NCI-H526 treated with DMSO at 0.1 percent for 48 hours (cell line): ENCODE measurements at regions not wholly inside any gene's neighbourhood (a gene's known extent, or its start where the extent isn't known, plus 50 kb on each side); places are given as distances from the start of the nearest gene placed in this dataset.
A peak's percentile ranks its signal among the peaks of the same experiment; 100 is the strongest.
"Not testable (repeated sequence)": the region's sequence is repeated elsewhere in the genome, so short reads cannot be mapped to it uniquely, and the experiment has no call there.

Experiments used
- DNase-seq: peaks from one replicate; lab custom pipeline; 2025; lab: John Stamatoyannopoulos, UW

DNA sequence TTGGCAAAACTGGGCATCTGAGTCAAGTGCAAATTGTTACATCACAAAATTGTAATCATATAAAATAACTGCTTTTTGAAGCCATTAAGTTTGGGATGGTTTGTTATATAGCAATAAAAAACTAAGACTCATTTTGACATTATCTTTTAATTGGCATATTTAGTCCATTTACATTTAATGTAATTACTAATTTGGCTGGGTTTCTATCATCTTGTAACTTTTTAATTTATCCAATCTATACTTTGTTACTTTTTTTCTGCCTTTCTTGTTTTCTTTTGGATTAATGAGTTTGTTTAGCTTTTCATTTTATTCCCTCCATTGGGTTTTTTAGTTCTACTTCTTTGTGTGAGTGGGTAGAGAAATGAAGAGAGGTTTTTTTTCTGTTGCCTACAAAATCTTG is 76.3 kb downstream of the DRAM2 start:
- no peak for DNase-seq

DNA sequence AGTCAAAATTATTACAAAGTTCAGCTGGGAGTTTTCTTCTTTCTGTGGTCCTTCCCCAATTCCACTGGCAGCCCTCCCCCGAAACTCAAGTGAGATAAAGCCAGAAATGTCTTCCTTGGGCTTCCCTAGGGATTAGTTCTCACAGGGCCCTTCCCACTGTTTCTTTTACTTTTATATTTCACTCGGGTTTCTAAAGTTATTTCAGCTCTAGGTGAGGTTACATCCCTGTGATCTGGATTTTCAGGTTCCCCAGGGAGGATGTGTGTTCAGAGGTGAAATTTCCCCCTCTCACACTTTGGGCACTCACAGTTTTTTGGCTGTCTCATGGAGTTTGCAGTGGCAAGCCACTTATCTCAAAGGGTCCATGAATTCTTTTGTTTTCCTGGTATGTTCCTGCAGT is 77.3 kb downstream of the DRAM2 start:
- no peak for DNase-seq

DNA sequence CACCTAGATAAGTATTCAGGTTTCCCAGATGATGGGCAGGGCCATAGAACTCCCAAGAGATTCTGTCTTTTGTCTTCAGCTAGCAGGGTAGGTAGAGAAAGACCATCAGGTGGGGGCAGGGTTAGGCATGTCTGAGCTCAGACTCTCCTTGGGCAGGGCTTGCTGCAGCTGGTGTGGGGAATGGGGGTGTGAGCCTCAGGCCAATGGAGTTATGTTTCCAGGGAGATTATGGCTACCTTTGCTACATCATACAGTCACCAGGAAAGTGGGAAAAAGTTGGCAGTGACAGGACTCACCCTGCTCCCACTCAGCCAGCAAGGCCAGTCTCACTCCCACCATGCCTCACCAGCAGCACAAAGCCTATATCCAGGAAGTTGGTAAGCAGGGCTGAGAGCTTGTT is 77.8 kb downstream of the DRAM2 start:
- no peak for DNase-seq

DNA sequence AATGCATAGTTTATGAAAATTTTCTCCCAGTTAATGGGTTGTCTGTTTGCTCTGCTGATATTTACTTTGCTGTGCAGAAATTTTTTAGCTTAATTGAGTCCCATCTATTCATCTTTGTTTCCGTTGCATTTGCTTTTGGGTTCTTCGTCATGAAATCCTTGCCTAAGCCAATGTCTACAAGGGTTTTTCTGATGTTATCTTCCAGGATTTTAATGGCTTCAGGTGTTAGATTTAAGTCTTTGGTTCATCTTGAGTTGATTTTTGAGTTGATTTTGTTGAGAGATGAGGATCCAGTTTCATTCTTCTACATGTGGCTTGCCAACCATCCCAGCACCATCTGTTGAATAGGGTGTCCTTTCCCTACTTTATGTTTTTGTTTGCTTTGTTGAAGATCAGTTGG is 85.2 kb downstream of the DRAM2 start:
- no peak for DNase-seq

DNA sequence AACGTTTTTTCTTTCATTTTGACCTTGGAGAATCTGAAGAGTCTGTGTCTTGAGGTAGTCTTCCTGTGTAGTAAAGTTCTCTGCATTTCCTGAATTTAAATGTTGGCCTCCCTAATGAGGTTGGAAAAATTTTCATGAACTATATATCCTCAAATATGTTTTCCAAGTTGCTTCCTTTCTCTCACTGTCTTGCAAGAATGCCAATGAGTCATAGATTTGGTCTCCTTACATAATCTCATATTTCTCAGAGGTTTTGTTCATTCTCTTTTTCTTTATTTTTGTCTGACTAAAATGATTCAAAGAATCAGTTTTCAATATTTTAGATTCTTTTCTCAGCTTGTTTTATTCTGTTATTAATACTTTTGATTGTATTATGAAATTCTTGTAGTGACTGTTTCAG is 87.6 kb downstream of the DRAM2 start:
- no peak for DNase-seq

DNA sequence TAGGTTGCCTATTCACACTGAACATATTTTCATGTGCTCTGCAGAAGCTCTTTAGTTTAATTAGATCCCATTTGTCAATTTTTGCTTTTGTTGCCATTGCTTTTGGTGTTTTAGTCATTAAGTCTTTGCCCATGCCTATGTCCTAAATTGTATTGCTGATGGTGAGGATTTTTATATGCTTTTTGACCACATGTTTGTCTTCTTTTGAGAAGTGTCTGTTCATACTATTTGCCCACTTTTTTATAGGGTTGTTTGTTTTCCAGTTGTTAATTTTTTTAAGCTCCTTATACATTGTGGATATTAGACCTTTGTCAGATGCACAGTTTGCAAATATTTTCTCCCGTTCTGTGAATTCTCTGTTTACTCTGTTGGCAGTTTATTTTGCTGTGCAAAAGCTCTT is 84.5 kb upstream of the LRIF1 start:
- DNase-seq = not testable (repeated sequence)

DNA sequence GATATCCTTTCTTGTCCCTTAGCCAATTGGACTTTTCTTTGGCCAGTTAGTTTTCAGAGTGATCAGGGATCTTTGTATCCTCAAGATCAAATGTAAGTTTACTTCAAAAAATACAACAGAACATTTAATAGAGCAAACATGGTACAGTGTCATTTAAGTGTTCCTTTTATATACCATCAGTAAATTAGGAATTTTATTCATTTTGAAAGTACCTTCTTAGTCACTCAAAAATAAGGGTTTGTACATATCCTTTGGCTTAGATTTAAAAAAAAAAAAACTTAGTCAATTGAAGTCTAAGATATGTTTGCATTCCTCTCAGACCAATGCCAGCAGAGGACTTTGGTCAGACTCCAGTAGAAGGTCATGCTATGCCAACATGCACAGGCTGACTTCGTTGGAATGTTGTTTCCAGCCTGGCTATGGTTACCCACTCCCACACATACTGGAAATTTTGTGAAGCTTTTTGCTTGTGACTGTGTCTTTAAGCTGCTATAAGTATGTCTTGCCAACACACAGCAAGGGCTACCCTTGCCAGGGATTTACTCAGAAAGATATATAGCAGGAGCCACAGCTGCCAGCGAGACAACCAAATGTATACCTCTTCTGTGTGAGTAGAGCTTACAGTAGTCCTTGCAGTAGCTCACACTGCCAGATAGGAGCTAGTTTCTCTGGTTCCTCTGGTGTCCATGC is 81.5 kb upstream of the LRIF1 start:
- DNase-seq = no peak

DNA sequence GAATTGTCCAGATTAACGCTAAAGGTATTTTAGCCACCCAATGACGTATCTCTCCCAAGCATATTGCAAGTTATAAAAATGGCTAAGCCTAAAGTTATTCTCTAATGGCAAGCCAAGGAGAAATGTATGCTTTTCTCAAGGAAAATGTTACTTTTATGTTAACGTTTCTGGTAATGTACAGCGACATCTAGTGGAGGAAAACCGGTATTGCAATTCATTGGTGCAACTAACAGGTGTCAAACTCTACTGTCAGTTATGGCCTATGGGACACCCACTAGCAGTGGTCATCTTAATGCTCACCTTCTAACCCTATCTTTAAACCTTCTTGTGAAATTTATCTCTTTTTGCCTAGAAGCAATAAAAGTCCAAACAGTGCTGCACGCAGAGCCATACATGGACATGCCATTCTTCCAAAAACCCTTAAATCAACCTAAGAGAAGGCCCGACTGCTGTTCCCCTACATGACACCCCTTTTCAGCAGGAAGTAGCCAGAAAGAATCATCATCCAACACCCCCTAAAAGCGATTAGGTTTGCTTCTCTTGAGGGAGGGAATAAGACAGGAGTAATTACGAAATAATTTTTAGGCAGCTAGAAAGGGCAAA is 68.7 kb upstream of the LRIF1 start:
- DNase-seq = peak; percentile 36

DNA sequence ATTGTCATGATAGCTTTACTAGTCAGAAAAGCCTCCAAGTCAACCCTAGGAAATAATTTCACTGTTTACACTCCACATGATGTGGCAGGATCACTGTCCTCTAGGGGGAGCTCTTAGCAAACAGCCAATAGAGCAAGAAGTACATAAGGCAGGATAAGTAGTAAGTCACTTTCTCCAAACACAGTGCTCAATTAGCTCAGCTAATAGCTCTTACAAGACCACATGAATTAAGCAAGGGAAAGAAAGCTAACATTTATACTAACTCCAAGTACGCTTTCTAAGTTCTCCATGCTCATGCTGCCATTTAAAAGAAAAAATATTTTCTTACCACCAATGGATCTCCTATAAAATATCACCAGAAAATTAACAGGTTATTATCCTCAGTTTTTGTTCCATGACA is 66.9 kb upstream of the LRIF1 start:
- peak; percentile 39 for DNase-seq

DNA sequence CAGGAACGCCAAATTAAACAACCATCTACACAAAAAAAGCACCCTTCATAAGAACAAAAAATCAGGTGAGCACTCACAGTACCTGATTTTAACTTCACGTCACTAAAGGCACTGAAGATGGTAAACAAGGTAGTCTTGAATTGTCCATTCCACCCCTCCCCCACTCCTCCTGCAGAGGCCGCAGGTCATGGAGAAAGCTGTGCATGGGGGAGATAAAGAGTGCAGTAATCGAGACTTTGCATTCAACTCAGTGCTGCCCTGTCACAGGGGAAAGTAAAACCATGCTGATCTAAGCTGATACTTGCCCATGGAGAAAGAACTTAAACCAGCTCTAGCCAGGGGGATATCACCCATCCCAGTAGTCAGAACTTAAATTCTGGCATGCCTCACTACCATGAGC is 61.4 kb upstream of the LRIF1 start:
- no peak for DNase-seq

DNA sequence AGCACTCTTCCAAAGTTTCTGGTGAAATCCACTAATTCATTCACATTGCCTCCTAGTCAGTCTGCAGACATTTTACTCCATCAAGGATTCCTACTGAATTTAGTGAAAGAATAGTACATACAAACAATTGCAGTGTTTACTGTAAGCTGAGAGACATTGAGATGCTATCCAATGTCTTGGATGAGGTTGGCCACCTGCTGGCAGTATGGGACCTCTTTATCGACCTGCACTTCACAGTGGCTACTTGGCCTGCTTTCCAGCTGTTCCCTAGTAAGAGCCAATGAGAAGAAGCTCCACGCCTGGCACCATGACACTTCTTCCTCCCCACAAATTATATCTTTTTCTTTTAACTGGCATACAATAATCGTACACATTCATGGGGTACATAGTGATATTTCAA is 51.5 kb upstream of the LRIF1 start:
- DNase-seq = no peak
